NT2/D1 (cell line): ENCODE measurements at regions not wholly inside any gene's neighbourhood (a gene's known extent, or its start where the extent isn't known, plus 50 kb on each side); places are given as distances from the start of the nearest gene placed in this dataset.
"Not testable (repeated sequence)": the region's sequence is repeated elsewhere in the genome, so short reads cannot be mapped to it uniquely, and the experiment has no call there.

Experiments
- DNase-seq: peaks from one replicate; pipeline ENCODE4 v3.0.0-alpha.2; 2011; ENCODE audit warnings: low read depth, low spot score
- H3K27me3 ChIP-seq: 2 replicates; pipeline ENCODE4 v1.6.0; 2011; ENCODE audit warnings: mild to moderate bottlenecking; ENCODE audit not compliant: insufficient read length, insufficient read depth
- H3K36me3 ChIP-seq: 2 replicates; pipeline ENCODE4 v1.6.1; 2011; ENCODE audit warnings: mild to moderate bottlenecking, low read length, mixed read lengths; ENCODE audit not compliant: insufficient read depth, insufficient read length
- H3K4me1 ChIP-seq: 2 replicates; pipeline ENCODE4 v1.5.1; 2011; ENCODE audit not compliant: insufficient read depth, insufficient read length
- H3K4me3 ChIP-seq: 2 replicates; pipeline ENCODE4 v1.5.1; 2011; ENCODE audit warnings: low read depth; ENCODE audit not compliant: insufficient read length
- H3K9ac ChIP-seq: 2 replicates; pipeline ENCODE4 v1.6.0; 2011; ENCODE audit warnings: low read depth; ENCODE audit not compliant: insufficient read length
- H3K9me3 ChIP-seq: 2 replicates; pipeline ENCODE4 v1.5.1; 2011; ENCODE audit warnings: mild to moderate bottlenecking, low read length; ENCODE audit not compliant: insufficient read depth
- SUZ12 ChIP-seq: IDR thresholded peaks from 2 replicates; pipeline ENCODE4 v1.6.1; 2011; ENCODE audit not compliant: insufficient read length, insufficient read depth; ENCODE audit errors: extremely low read depth
- YY1 ChIP-seq: IDR thresholded peaks from 2 replicates; pipeline ENCODE4 v1.6.1; 2011; ENCODE audit not compliant: insufficient read length, insufficient read depth
- ZNF274 ChIP-seq: IDR thresholded peaks from 2 replicates; pipeline ENCODE4 v1.6.1; 2011; ENCODE audit warnings: mild to moderate bottlenecking, low read depth, low read length

- DNase-seq, result no peak
- no peak for TF ChIP-seq ZNF274
- Histone ChIP-seq H3K27me3 (no peaks in the 10 kb centered on the region), H3K4me1 (peaks cover 7% of the 10 kb centered on the region), H3K4me3 (no peak overlapping the region), H3K9me3 (peaks cover 23% of the 10 kb centered on the region; the same call in 1 of the 2 replicates), H3K9ac (no peak overlapping the region), H3K36me3 (no peaks in the 10 kb centered on the region)
These were observed 66.7 kb upstream of the ADGRL1 start for GRCh38 chr19:14272623-14273022.

- H3K9me3 ChIP-seq, result peaks cover 15% of the 10 kb centered on the region; the same call in 1 of the 2 replicates
- H3K9ac ChIP-seq, result no peak overlapping the region
- DNase-seq, result no peak
- H3K4me1 ChIP-seq, result peaks cover 7% of the 10 kb centered on the region
- no peak overlapping the region for H3K4me3 ChIP-seq
- H3K27me3 ChIP-seq, result peaks cover 6% of the 10 kb centered on the region
- no peak for TF ChIP-seq SUZ12
- no peak for TF ChIP-seq YY1
- no peak for TF ChIP-seq ZNF274
- no peaks in the 10 kb centered on the region for H3K36me3 ChIP-seq
These were observed 65.9 kb upstream of the ADGRL1 start for GRCh38 chr19:14271840-14272239.

- H3K4me1 ChIP-seq, H3K4me3 ChIP-seq, H3K9me3 ChIP-seq, DNase-seq, H3K9ac ChIP-seq, H3K36me3 ChIP-seq: not testable (repeated sequence)
- peaks cover 14% of the 10 kb centered on the region for H3K27me3 ChIP-seq
These were observed 64.6 kb upstream of the ADGRL1 start for GRCh38 chr19:14270557-14270956.

GRCh38 chr19:14267224-14267741, 61.3 kb upstream of the ADGRL1 start:
- Histone ChIP-seq H3K4me1 (peaks cover 7% of the 10 kb centered on the region), H3K27me3 (peaks cover 14% of the 10 kb centered on the region), H3K9me3 (no peaks in the 10 kb centered on the region), H3K4me3 (no peak overlapping the region), H3K36me3 (no peaks in the 10 kb centered on the region), H3K9ac (no peak overlapping the region)
- DNase-seq, result no peak
- no peak for TF ChIP-seq YY1
- no peak for TF ChIP-seq SUZ12
- no peak for TF ChIP-seq ZNF274

- H3K27me3 ChIP-seq, result peaks cover 14% of the 10 kb centered on the region
- H3K9ac ChIP-seq, result peak overlapping the region; percentile 74
- peak overlapping the region; percentile 44 for H3K4me3 ChIP-seq
- DNase-seq, H3K36me3 ChIP-seq, H3K9me3 ChIP-seq, H3K4me1 ChIP-seq: not testable (repeated sequence)
These were observed 60.2 kb upstream of the ADGRL1 start for GRCh38 chr19:14266208-14266607.

- H3K36me3 ChIP-seq, result no peaks in the 10 kb centered on the region
- H3K9me3 ChIP-seq, result no peaks in the 10 kb centered on the region
- peak overlapping the region; percentile 44 for H3K4me3 ChIP-seq
- no peak for DNase-seq
- H3K4me1 ChIP-seq, result peaks cover 3% of the 10 kb centered on the region
- peak overlapping the region; percentile 74 for H3K9ac ChIP-seq
- TF ChIP-seq SUZ12, result no peak
- TF ChIP-seq ZNF274, result no peak
- TF ChIP-seq YY1, result no peak
- H3K27me3 ChIP-seq, result peaks cover 14% of the 10 kb centered on the region
These were observed 59.5 kb upstream of the ADGRL1 start for GRCh38 chr19:14265290-14266036.

GRCh38 chr19:14255902-14256649, 50.1 kb upstream of the ADGRL1 start:
- peak overlapping the region; percentile 56 for H3K9ac ChIP-seq
- not testable (repeated sequence) for H3K4me1 ChIP-seq, H3K36me3 ChIP-seq, H3K27me3 ChIP-seq, H3K9me3 ChIP-seq, H3K4me3 ChIP-seq, DNase-seq
